SU-DHL-6 (cell line): ENCODE measurements at regions not wholly inside any gene's neighbourhood (a gene's known extent, or its start where the extent isn't known, plus 50 kb on each side); places are given as distances from the start of the nearest gene placed in this dataset.

Experiments
- H2AFZ ChIP-seq: fragments of 200-600 bp; sonication (generic); 2 replicates; pipeline ENCODE4 v1.6.1; 2014; ENCODE audit warnings: low read depth, mild to moderate bottlenecking, moderate library complexity, mixed read lengths, antibody characterized with exemption, low read length; ENCODE audit not compliant: severe bottlenecking
- H3F3A ChIP-seq: fragments of 200-600 bp; shearing (Covaris generic); 2 replicates; pipeline ENCODE4 v1.6.0; 2016; ENCODE audit warnings: antibody characterized with exemption, mild to moderate bottlenecking; ENCODE audit not compliant: insufficient read depth
- H3K27ac ChIP-seq: fragments of 200-600 bp; sonication (generic); 2 replicates; pipeline ENCODE4 v1.5.1; 2016; ENCODE audit warnings: low read depth, mild to moderate bottlenecking, low read length, moderate library complexity, mixed read lengths
- H3K27me3 ChIP-seq: fragments of 200-600 bp; sonication (generic), shearing (Covaris generic); 2 replicates; pipeline ENCODE4 v1.6.0; 2014; ENCODE audit warnings: mild to moderate bottlenecking, low read length
- H3K36me3 ChIP-seq: fragments of 200-600 bp; sonication (generic); 2 replicates; pipeline ENCODE4 v1.6.1; 2014; ENCODE audit warnings: mild to moderate bottlenecking, low read length, mixed read lengths
- H3K4me2 ChIP-seq: fragments of 300-600, 200-600 bp; shearing (Covaris generic), sonication (generic); 2 replicates; pipeline ENCODE4 v1.6.0; 2014; ENCODE audit warnings: low read length, low read depth, mild to moderate bottlenecking; ENCODE audit not compliant: poor library complexity, severe bottlenecking
- H3K4me3 ChIP-seq: fragments of 200-600 bp; sonication (generic); 2 replicates; pipeline ENCODE4 v1.5.1; 2014; ENCODE audit warnings: antibody characterized with exemption, low read length, mild to moderate bottlenecking, mixed read lengths; ENCODE audit not compliant: insufficient read depth, poor library complexity, severe bottlenecking
- H3K79me2 ChIP-seq: fragments of 200-600 bp; sonication (generic); 2 replicates; pipeline ENCODE4 v1.6.1; 2014; ENCODE audit warnings: mild to moderate bottlenecking, low read length, moderate library complexity; ENCODE audit not compliant: insufficient read depth
- H3K9ac ChIP-seq: fragments of 200-600 bp; sonication (generic); 2 replicates; pipeline ENCODE4 v1.7.0; 2014; ENCODE audit warnings: mild to moderate bottlenecking, low read length
- H3K9me2 ChIP-seq: fragments of 200-600 bp; sonication (generic); replicated peaks from 2 replicates; pipeline ENCODE4 v1.6.1; 2014; ENCODE audit warnings: low read length; ENCODE audit not compliant: insufficient read depth
- H3K9me3 ChIP-seq: fragments of 200-600 bp; sonication (generic); 2 replicates; pipeline ENCODE4 v1.6.1; 2014; ENCODE audit warnings: low read length, mixed read lengths; ENCODE audit not compliant: insufficient read depth
- H4K20me1 ChIP-seq: fragments of 200-600 bp; sonication (generic); 2 replicates; pipeline ENCODE4 v1.6.1; 2014; ENCODE audit warnings: low read depth, mild to moderate bottlenecking, antibody characterized with exemption, low read length, moderate library complexity, mixed read lengths
- EZH2phosphoT487 ChIP-seq: fragments of 200-600 bp; sonication (generic), shearing (Covaris generic); conservative IDR thresholded peaks from 2 replicates; pipeline ENCODE4 v1.6.1; 2018; ENCODE audit warnings: mild to moderate bottlenecking, antibody characterized with exemption, low read length, moderate library complexity, mixed read lengths
- TF ChIP-seq, protein P1 (sequence below): fragments of 200-600 bp; sonication (generic); IDR thresholded peaks from one replicate; pipeline ENCODE4 v1.5.1; 2017; ENCODE audit warnings: antibody characterized with exemption, mild to moderate bottlenecking, low read length, moderate library complexity; ENCODE audit not compliant: insufficient read depth, poor library complexity, severe bottlenecking

DNA sequence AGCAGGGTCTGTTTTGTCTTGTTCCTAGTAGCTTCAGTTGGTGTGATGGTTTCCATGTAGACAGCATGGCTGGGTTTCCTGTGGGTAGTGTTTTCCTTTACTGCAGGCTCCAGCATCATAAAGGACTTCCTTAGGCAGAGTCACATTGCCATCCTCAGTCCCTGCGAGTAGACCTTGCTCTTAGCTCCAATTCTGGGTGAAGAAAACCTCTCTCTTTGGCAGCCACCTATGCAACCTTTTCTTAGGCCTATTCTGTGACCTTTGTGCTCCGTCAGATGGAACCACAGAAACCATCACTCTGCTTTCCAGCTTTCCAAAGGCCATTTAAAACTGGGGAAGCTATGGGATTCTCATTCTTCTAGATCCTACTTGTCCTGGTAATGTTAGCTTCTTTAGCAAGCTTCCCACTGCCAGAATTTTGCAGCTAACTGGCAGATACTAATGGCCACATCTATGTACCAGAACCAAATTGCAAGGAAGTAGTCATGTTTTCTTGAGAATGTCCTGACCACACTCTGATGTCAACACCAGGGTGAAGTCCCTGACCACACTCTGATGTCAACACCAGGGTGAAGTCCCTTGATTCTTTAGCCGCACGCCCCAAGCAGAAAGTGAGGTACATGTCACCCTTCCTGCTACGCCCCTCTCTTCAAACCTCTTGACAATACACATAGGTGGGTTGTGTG is 646.6 kb upstream of the HS3ST5 start:
- TF ChIP-seq, protein P1, sequence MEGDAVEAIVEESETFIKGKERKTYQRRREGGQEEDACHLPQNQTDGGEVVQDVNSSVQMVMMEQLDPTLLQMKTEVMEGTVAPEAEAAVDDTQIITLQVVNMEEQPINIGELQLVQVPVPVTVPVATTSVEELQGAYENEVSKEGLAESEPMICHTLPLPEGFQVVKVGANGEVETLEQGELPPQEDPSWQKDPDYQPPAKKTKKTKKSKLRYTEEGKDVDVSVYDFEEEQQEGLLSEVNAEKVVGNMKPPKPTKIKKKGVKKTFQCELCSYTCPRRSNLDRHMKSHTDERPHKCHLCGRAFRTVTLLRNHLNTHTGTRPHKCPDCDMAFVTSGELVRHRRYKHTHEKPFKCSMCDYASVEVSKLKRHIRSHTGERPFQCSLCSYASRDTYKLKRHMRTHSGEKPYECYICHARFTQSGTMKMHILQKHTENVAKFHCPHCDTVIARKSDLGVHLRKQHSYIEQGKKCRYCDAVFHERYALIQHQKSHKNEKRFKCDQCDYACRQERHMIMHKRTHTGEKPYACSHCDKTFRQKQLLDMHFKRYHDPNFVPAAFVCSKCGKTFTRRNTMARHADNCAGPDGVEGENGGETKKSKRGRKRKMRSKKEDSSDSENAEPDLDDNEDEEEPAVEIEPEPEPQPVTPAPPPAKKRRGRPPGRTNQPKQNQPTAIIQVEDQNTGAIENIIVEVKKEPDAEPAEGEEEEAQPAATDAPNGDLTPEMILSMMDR: no peak
- no peak for TF ChIP-seq EZH2phosphoT487
- H3K4me2 ChIP-seq: no peak overlapping the region
- H4K20me1 ChIP-seq: no peaks in the 10 kb centered on the region
- H3K9me3 ChIP-seq: no peaks in the 10 kb centered on the region
- H3F3A ChIP-seq: no peaks in the 10 kb centered on the region
- H3K9me2 ChIP-seq: no peaks in the 10 kb centered on the region
- no peaks in the 10 kb centered on the region for H3K27me3 ChIP-seq
- no peak overlapping the region for H2AFZ ChIP-seq
- H3K4me3 ChIP-seq: no peak overlapping the region
- no peaks in the 10 kb centered on the region for H3K79me2 ChIP-seq
- H3K27ac ChIP-seq: no peak overlapping the region
- no peaks in the 10 kb centered on the region for H3K36me3 ChIP-seq
- H3K9ac ChIP-seq: no peak overlapping the region

DNA sequence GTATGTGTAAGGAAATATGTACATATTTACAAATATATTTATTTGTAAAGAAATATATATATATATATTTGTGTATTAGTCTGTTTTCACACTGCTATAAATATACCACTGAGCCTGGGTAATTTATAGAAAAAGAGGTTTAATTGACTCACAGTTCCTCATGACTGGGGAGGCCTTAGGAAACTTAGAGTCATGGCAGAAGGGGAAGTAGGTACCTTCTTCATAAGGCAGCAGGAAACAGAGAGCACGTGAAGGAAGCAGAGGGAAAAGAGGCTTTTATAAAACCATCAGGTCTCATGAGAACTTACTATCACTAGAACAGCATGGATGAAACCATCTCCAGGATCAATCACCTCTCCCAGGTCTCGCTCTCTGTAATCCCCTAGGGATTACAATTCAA is 644.5 kb upstream of the HS3ST5 start:
- H3F3A ChIP-seq: no peaks in the 10 kb centered on the region
- no peaks in the 10 kb centered on the region for H3K36me3 ChIP-seq
- no peaks in the 10 kb centered on the region for H3K27me3 ChIP-seq
- no peak overlapping the region for H3K27ac ChIP-seq
- no peak overlapping the region for H2AFZ ChIP-seq
- H3K9ac ChIP-seq: no peak overlapping the region
- H3K4me3 ChIP-seq: no peak overlapping the region
- H4K20me1 ChIP-seq: no peaks in the 10 kb centered on the region
- no peaks in the 10 kb centered on the region for H3K9me3 ChIP-seq
- no peak for TF ChIP-seq EZH2phosphoT487
- TF ChIP-seq, protein P1: no peak
- H3K4me2 ChIP-seq: no peak overlapping the region
- no peaks in the 10 kb centered on the region for H3K79me2 ChIP-seq
- no peaks in the 10 kb centered on the region for H3K9me2 ChIP-seq

DNA sequence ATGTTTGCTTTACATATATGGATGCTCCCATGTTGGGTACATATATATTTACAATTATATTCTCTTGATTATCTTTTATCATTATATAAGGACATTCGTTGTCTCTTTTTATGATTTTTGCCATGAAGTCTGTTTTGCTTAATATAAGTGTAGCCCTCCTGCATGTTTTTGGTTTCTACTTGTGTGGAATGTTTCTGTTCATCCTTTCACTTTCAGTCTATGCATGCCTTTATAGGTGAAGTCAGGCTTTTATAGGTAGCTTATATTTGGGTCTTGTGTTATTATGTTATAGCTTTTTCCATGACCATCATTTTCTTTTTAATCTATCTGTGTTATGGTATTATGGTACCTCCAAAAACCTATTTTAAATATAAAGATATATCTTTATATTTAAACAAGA is 612.5 kb upstream of the HS3ST5 start:
- Histone ChIP-seq H4K20me1 (no peaks in the 10 kb centered on the region), H3K79me2 (no peaks in the 10 kb centered on the region), H3K27me3 (no peaks in the 10 kb centered on the region), H3K4me3 (no peak overlapping the region), H3K9me2 (no peaks in the 10 kb centered on the region), H3K36me3 (no peaks in the 10 kb centered on the region), H3K9me3 (no peaks in the 10 kb centered on the region), H3F3A (no peaks in the 10 kb centered on the region), H3K27ac (no peak overlapping the region), H2AFZ (no peak overlapping the region), H3K4me2 (no peak overlapping the region), H3K9ac (no peak overlapping the region)
- no peak for TF ChIP-seq EZH2phosphoT487
- TF ChIP-seq, protein P1: no peak
